T-helper 17 cell (primary cell): ENCODE measurements at regions not wholly inside any gene's neighbourhood (a gene's known extent, or its start where the extent isn't known, plus 50 kb on each side); places are given as distances from the start of the nearest gene placed in this dataset.

Experiments
- ATAC-seq: fragments of 150-1000 bp; cut with Tn5 transposase; 2 replicates; pipeline ENCODE4 v1.10.0; 2021; ENCODE audit warnings: mild to moderate bottlenecking, moderate library complexity
- DNase-seq, 3 donors: peaks; one replicate each; pipeline versions ENCODE4 v3.0.0 to v3.0.0-alpha.2; 2020 to 2021
- H3K9me3 ChIP-seq: one replicate; pipeline ENCODE4 v1.7.0; 2013; ENCODE audit warnings: low read length, mild to moderate bottlenecking; ENCODE audit not compliant: control insufficient read depth, poor library complexity, severe bottlenecking
- H3K27ac Mint-ChIP-seq: one replicate; pipeline ENCODE4 v1.8.0; 2022; ENCODE audit warnings: mild to moderate bottlenecking, moderate library complexity, mixed read lengths
- H3K27me3 Mint-ChIP-seq: one replicate; pipeline ENCODE4 v1.8.0; 2022; ENCODE audit warnings: mixed read lengths
- H3K36me3 Mint-ChIP-seq: one replicate; pipeline ENCODE4 v1.8.0; 2022; ENCODE audit warnings: low read depth, mixed read lengths
- H3K4me1 Mint-ChIP-seq: one replicate; pipeline ENCODE4 v1.8.0; 2022; ENCODE audit warnings: mild to moderate bottlenecking, mixed read lengths
- H3K4me3 Mint-ChIP-seq: one replicate; pipeline ENCODE4 v1.8.0; 2022; ENCODE audit warnings: mild to moderate bottlenecking, moderate library complexity, mixed read lengths

DNA sequence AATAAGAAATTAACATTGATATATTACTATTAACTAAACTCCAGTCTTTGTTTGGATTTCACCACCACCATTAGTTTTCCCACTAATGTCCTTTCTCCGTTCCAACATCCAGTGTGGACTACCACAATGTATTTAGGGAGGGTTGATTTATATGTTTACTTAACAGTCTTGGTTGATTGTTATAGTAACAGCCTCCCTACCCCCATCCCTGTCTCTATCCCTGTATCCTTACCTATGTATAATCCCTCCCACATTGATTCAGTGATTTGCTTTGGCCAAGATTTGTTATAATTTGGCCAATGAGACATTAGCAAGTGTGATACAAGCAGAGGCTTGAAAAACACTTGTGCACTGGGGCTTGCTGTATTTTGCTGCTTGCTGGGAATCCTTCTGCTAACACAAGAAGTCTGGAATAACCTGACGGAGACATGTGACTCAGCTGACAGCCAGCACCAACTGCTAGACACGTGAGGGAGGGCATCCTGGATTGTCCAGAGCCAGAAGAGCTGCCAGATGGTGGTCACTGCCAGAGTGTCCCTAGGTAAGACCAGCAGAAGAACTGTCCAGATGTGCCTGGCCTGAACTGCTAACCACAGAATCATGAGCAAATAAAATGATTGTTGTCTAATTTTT, 51.2 kb upstream of the TCF7 start:
- ATAC-seq, result no peak
- no peaks in the 10 kb centered on the region for H3K36me3 Mint-ChIP-seq

DNA sequence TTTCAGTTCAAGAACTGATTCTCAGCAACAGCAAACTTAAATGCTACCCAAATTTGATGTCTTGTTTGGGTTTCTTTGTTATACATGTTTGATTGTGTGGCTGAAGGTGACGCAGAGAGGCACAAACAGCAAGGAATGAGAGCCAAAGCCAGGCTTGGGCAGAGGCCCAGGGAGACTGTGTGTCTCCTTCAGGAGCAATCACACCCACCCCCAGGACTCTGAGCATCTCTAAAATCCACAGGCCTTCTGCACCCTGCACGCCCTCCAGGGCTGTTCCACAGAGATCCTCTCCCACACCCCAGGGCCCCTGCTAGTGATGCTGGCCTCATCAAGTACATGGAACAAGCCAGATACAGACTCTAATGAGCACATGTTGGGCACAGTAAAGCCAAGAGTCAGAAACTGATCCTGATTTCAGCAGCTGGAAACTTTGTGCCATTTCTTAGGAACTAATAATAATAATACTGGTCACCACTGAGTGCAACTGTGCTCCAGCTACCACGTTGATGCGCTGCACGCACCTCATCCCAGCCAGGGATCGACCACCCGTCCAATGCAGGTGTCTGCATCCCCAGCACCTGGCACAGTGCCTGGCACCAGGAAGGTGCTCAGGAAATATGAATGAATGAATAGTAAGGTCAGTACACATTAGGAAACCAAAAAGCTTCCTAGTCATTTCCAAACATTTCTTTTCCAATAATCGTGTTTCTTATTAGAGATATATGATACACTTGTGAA, 54.6 kb upstream of the TCF7 start:
- DNase-seq, result no peak
- no peaks in the 10 kb centered on the region for H3K9me3 ChIP-seq
- Mint-ChIP-seq H3K27me3 (no peaks in the 10 kb centered on the region), H3K27ac (no peak overlapping the region), H3K4me1 (peaks cover 7% of the 10 kb centered on the region), H3K36me3 (no peaks in the 10 kb centered on the region), H3K4me3 (no peak overlapping the region)
- no peak for ATAC-seq

More for the DNA sequence above, 51.2 kb upstream of the TCF7 start:
- DNase-seq, result no peak
- H3K9me3 ChIP-seq, result no peaks in the 10 kb centered on the region
- Mint-ChIP-seq H3K4me3 (no peak overlapping the region), H3K27ac (no peak overlapping the region), H3K27me3 (no peaks in the 10 kb centered on the region), H3K4me1 (peaks cover 6% of the 10 kb centered on the region)

DNA sequence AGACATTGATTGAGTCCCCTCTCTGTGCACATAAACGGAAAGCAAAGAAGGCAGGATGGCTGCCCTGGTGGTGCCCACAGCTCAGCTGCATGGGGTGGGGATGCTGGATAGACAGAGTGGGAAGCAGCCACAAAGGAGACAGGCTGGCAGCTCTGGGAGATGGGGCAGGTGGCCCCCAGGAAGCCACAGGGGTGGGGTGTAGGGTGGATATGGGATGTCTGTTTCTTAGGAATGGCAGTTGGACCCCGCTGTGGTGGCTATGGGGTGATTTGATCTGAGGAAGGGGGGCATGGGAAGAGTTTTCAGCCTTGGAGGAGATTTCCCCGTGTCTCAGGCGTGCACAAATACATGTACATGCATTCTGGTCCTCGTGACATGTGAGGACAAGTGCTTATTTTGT, 50.2 kb upstream of the VDAC1 start:
- no peak for DNase-seq
- Mint-ChIP-seq H3K4me1 (peaks cover 25% of the 10 kb centered on the region), H3K27ac (peak overlapping the region; percentile 89), H3K4me3 (peak overlapping the region; percentile 41), H3K36me3 (no peaks in the 10 kb centered on the region), H3K27me3 (no peaks in the 10 kb centered on the region)
- H3K9me3 ChIP-seq, result no peaks in the 10 kb centered on the region
- ATAC-seq, result no peak
